GM12878 (cell line): ENCODE measurements at regions not wholly inside any gene's neighbourhood (a gene's known extent, or its start where the extent isn't known, plus 50 kb on each side); places are given as distances from the start of the nearest gene placed in this dataset.

Experiments used
- CTCF ChIP-seq, 3 experiments: IDR thresholded peaks in 2 of 3; conservative IDR thresholded peaks in 1 of 3; 2 replicates each; pipeline ENCODE4 v1.5.1; 2011; ENCODE audit warnings: low read depth in 3 of 3, low read length in 3 of 3, mild to moderate bottlenecking in 3 of 3, control low read depth in 2 of 3, moderate library complexity in 2 of 3, inconsistent platforms in 1 of 3, mixed read lengths in 1 of 3; ENCODE audit not compliant: control insufficient read depth in 2 of 3, insufficient read depth in 1 of 3; ENCODE audit errors: extremely low read depth in 1 of 3
- TAF1 ChIP-seq: IDR thresholded peaks from 2 replicates; pipeline ENCODE4 v1.6.1; 2011; ENCODE audit warnings: mild to moderate bottlenecking, low read depth, low read length, borderline replicate concordance

GRCh38 chr6:166861304-166861703 is 95.0 kb downstream of the RNASET2 start:
- no peak for TF ChIP-seq CTCF (IDR thresholded peaks at IDR 0.05 in 2 of 3, conservative IDR thresholded peaks at IDR 0.05 in 1 of 3; ENCODE audit: control insufficient read depth in 2 of 3, extremely low read depth in 1 of 3, insufficient read depth in 1 of 3, low read depth in 3 of 3, low read length in 3 of 3)
- no peak for TF ChIP-seq TAF1
